Spleen (tissue), 11 donors: ENCODE measurements at regions not wholly inside any gene's neighbourhood (a gene's known extent, or its start where the extent isn't known, plus 50 kb on each side); places are given as distances from the start of the nearest gene placed in this dataset.

Experiments
- DNase-seq: peaks from one replicate; pipeline ENCODE4 v3.0.0-alpha.2; 2020
- H3K27ac ChIP-seq, 8 donors: fragments of 200-600 bp; sonication (generic) in 7 of 8; 1 replicate in 4 of 8; 2 replicates in 4 of 8; pipeline versions ENCODE4 v1.5.0 to v1.8.0; 2016 to 2021; ENCODE audit warnings: inconsistent platforms in 4 of 8, mild to moderate bottlenecking in 4 of 8, moderate library complexity in 1 of 8
- H3K27me3 ChIP-seq, 7 donors: fragments of 200-600 bp; sonication (generic) in 6 of 7; replicated peaks in 1 of 7; 1 replicate in 4 of 7; 2 replicates in 3 of 7; pipeline versions ENCODE4 v1.5.0 to v1.8.0; 2016 to 2021; ENCODE audit warnings: inconsistent platforms in 3 of 7, mild to moderate bottlenecking in 1 of 7
- H3K36me3 ChIP-seq, 6 donors: fragments of 200-600 bp; sonication (generic) in 5 of 6; 1 replicate in 4 of 6; 2 replicates in 2 of 6; pipeline versions ENCODE4 v1.5.0 to v1.8.0; 2016 to 2021; ENCODE audit warnings: inconsistent platforms in 2 of 6
- H3K4me1 ChIP-seq, 6 donors: fragments of 200-600 bp; sonication (generic) in 5 of 6; 1 replicate in 3 of 6; 2 replicates in 3 of 6; pipeline versions ENCODE4 v1.5.0 to v1.8.0; 2016 to 2021; ENCODE audit warnings: inconsistent platforms in 3 of 6
- H3K4me3 ChIP-seq, 8 donors: fragments of 200-600 bp; sonication (generic) in 7 of 8; 1 replicate in 4 of 8; 2 replicates in 4 of 8; pipeline versions ENCODE4 v1.5.0 to v1.8.0; 2016 to 2021; ENCODE audit warnings: inconsistent platforms in 4 of 8, mild to moderate bottlenecking in 4 of 8, moderate library complexity in 2 of 8
- H3K9me3 ChIP-seq, 8 donors: fragments of 200-600 bp; sonication (generic) in 7 of 8; 1 replicate in 4 of 8; 2 replicates in 4 of 8; pipeline versions ENCODE4 v1.5.0 to v1.8.0; 2016 to 2021; ENCODE audit warnings: inconsistent platforms in 4 of 8
- CTCF ChIP-seq, 11 experiments: fragments of 200-600 bp in 7 of 11; fragments of 450-650 bp in 4 of 11; sonication (generic) in 4 of 11; IDR thresholded peaks in 8 of 11; conservative IDR thresholded peaks in 3 of 11; 1 replicate in 7 of 11; 2 replicates in 4 of 11; pipeline versions ENCODE4 v1.4.0 to v1.8.0; 2016 to 2021; ENCODE audit warnings: antibody characterized with exemption in 11 of 11, inconsistent platforms in 4 of 11, mild to moderate bottlenecking in 1 of 11
- POLR2A ChIP-seq, 3 donors: fragments of 450-650 bp; IDR thresholded peaks; one replicate each; pipeline ENCODE4 v1.5.1; 2017; ENCODE audit warnings: antibody characterized with exemption in 3 of 3, mild to moderate bottlenecking in 1 of 3
- POLR2AphosphoS5 ChIP-seq, 3 donors: sonication (generic); formaldehyde crosslinking; IDR thresholded peaks; one replicate each; pipeline ENCODE4 v1.5.1; 2017; ENCODE audit warnings: antibody characterized with exemption in 3 of 3
- WGBS, 5 donors: extraction: QIAGEN DNeasy Blood & Tissue Kit in 3 of 5; methylation state at CpG; one replicate each; pipeline versions ENCODE4 v1.1.5 to v1.1.7; 2013 to 2018; 5-methylcytosine and 5-hydroxymethylcytosine counted together
- intact Hi-C: fragments of 100-400 bp; cut with DNase I; formaldehyde crosslinking; loops from one replicate; pipeline ENCODE4 v1.15.0; 2023; ENCODE audit warnings: low total_unique reads
- donor health status: healthy with polysubstance abuse.
- donor health status: DM: no; HTN: no; CAD: no; lungs with moderate emphysema.
- donor health status: DM: no; HTN: no; CAD: no.
- donor health status: Bipolar disorder and iron deficiency.
- donor health status: healthy.
- donor health status: DM: no; HTN: no; CAD: no.
- donor health status: DM: yes; HTN: yes; CAD: no.

DNA sequence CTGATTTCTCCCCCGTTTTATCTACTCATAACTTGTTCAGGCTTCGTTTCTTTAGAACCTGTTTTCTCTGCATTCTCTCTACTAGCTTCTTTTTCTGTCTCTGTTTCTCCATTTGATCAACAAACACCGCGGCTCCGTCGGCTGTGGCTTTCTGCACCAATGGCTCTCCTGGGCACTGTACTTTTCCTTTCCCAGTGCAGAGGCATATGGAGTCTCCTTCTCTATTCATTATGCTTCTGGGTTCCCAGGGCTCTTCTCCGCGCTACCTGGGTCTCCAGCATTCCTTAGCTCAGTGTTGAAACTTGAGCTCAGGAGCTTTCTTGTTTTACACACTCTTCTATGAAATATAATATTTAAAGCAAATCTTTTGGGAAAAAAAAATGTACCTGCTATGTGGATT, 196.6 kb upstream of the SOX11 start:
- no peak for DNase-seq
- WGBS, 5 donors: 71 to 83% (median 82%) methylated on average over 8 of the region's 8 CpGs
- intact Hi-C loops: no loop called here
- Histone ChIP-seq H3K36me3 (no peaks in the 10 kb centered on the region), H3K27me3 (no peaks in the 10 kb centered on the region), H3K4me1 (no peaks in the 10 kb centered on the region), H3K4me3 (no peak overlapping the region), H3K27ac (no peak overlapping the region), H3K9me3 (no peaks in the 10 kb centered on the region)
- no peak for TF ChIP-seq POLR2AphosphoS5 (IDR thresholded peaks at IDR 0.05)
- TF ChIP-seq CTCF (IDR thresholded peaks at IDR 0.05 in 8 of 11, conservative IDR thresholded peaks at IDR 0.05 in 3 of 11): no peak
- TF ChIP-seq POLR2A (IDR thresholded peaks at IDR 0.05): no peak

DNA sequence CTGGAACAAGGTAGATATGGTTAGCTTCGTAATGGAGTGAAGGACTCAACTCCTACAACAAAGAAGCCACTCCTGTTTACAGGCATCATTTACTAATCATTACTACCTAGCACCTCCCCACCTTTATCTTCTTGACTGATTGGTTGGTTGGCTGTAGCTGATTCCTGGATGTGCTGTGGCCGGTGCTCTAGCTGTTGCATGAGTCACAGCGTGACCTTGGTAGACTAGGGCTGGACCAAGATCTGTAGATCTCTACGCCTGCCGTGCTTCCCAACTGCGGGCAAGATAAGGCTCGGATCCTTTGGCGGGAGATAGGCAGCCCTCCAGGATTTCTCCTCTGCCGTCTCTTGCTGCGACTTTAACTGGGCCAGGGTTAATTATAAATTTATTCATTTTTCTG, 194.3 kb upstream of the SOX11 start:
- no peak for TF ChIP-seq POLR2A (IDR thresholded peaks at IDR 0.05)
- TF ChIP-seq POLR2AphosphoS5 (IDR thresholded peaks at IDR 0.05): no peak
- TF ChIP-seq CTCF (IDR thresholded peaks at IDR 0.05 in 8 of 11, conservative IDR thresholded peaks at IDR 0.05 in 3 of 11): no peak

GRCh38 chr2:5501807-5502206, 190.4 kb upstream of the SOX11 start:
- DNase-seq: no peak
- 87 to 93% (median 89%) methylated on average over 1 of the region's 1 CpG for WGBS, 5 donors
- TF ChIP-seq POLR2AphosphoS5 (IDR thresholded peaks at IDR 0.05) (no peak), POLR2A (IDR thresholded peaks at IDR 0.05) (no peak), CTCF (IDR thresholded peaks at IDR 0.05 in 8 of 11, conservative IDR thresholded peaks at IDR 0.05 in 3 of 11) (no peak)
- peaks cover 0 to 8% (median 0%) of the 10 kb centered on the region in 8 donors for H3K9me3 ChIP-seq
- no peak overlapping the region for H3K4me3 ChIP-seq
- no peaks in the 10 kb centered on the region for H3K4me1 ChIP-seq
- no peak overlapping the region for H3K27ac ChIP-seq
- H3K27me3 ChIP-seq: no peaks in the 10 kb centered on the region
- intact Hi-C loops: no loop called here
- no peaks in the 10 kb centered on the region for H3K36me3 ChIP-seq

More for the DNA sequence above, 194.3 kb upstream of the SOX11 start:
- Histone ChIP-seq H3K36me3 (no peaks in the 10 kb centered on the region), H3K4me3 (no peak overlapping the region), H3K27ac (no peak overlapping the region), H3K9me3 (peaks cover 0 to 8% (median 0%) of the 10 kb centered on the region in 8 donors), H3K27me3 (no peaks in the 10 kb centered on the region), H3K4me1 (no peaks in the 10 kb centered on the region)
- DNase-seq: no peak
- WGBS, 5 donors: 89 to 95% (median 91%) methylated on average over 10 of the region's 10 CpGs
- intact Hi-C loops: no loop called here

DNA sequence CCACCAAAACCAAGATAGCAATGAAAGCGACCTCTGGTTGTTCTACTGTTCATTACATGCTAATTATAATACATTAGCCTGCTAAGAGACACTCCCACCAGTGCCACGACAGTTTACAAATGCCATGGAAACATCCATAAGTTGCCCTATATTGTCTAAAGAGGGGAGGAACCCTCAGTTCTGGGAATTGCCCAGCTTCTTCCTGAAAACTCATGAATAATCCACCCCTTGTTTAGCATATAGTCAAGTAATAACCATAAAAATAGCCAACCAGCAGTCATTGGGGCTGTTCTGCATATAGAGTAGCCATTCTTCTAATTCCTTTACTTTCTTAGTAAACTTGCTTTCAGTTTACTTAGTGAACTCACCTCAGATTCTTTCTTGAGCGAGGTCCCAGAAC, 189.8 kb upstream of the SOX11 start:
- no peak for DNase-seq
- Histone ChIP-seq H3K4me3 (no peak overlapping the region), H3K4me1 (no peaks in the 10 kb centered on the region), H3K27ac (no peak overlapping the region), H3K36me3 (no peaks in the 10 kb centered on the region), H3K9me3 (peaks cover 0 to 8% (median 0%) of the 10 kb centered on the region in 8 donors), H3K27me3 (no peaks in the 10 kb centered on the region)
- intact Hi-C loops: no loop called here
- WGBS, 5 donors: 64 to 74% (median 69%) methylated on average over 3 of the region's 3 CpGs
- TF ChIP-seq POLR2AphosphoS5 (IDR thresholded peaks at IDR 0.05): no peak
- TF ChIP-seq POLR2A (IDR thresholded peaks at IDR 0.05): no peak

DNA sequence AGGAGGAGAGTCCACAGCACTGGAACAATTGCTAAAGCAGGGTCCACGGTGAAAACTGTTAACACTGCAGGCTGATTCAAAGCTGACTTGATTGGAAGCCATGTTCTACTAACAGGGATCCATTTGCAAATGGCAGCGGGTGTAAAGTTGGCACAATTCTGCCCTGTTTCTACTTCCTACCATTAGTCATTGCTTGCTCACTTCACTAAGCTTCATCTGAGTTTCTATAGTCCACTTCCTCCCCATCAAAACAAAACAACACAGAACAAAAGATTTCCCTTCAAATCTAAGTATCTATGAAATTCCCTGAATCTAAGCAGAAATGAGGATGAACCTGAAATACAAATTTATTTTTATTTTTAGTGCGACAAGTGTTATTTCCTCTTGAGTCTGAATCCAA, 187.4 kb upstream of the SOX11 start:
- Histone ChIP-seq H3K27ac (no peak overlapping the region), H3K27me3 (no peaks in the 10 kb centered on the region), H3K36me3 (no peaks in the 10 kb centered on the region), H3K4me3 (no peak overlapping the region), H3K9me3 (peaks cover 0 to 8% (median 0%) of the 10 kb centered on the region in 8 donors), H3K4me1 (no peaks in the 10 kb centered on the region)
- TF ChIP-seq POLR2AphosphoS5 (IDR thresholded peaks at IDR 0.05) (no peak), POLR2A (IDR thresholded peaks at IDR 0.05) (no peak), CTCF (IDR thresholded peaks at IDR 0.05 in 8 of 11, conservative IDR thresholded peaks at IDR 0.05 in 3 of 11) (no peak)
- intact Hi-C loops: no loop called here
- WGBS, 5 donors: 59 to 86% (median 78%) methylated on average over 3 of the region's 3 CpGs
- no peak for DNase-seq
